ENCODE measurements at regions not wholly inside any gene's neighbourhood (a gene's known extent, or its start where the extent isn't known, plus 50 kb on each side); places are given as distances from the start of the nearest gene placed in this dataset.

DNA sequence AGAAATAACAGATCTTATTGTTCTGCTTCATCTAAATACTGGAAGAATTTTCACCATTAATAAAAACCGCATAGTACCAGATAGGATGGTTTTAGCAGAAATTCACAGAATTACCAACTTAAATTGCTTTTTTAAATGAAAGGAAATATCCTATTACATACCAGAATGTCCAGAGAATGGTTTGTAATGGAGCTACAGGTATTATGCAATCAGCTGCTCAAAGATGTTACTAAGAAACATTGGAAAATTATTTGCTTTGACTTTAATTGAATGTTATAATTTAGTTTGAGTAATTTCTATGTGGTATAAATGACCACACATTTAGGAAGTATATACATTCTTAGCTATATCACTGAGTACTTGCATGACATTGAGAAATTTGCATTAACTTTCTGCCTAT lies 338.3 kb downstream of the ETV1 start:
- no peak overlapping the region for H3K27ac ChIP-seq
- ChIA-PET POLR2A (ENCODE audit: low non-redundant PET) (no interaction called here), CTCF (interaction anchor here (0.6 kb wide), 1 partner anchor 1128 kb away, joined by 4 read pairs; no protein-coding TSS in a partner anchor)
- TF ChIP-seq, protein P1, sequence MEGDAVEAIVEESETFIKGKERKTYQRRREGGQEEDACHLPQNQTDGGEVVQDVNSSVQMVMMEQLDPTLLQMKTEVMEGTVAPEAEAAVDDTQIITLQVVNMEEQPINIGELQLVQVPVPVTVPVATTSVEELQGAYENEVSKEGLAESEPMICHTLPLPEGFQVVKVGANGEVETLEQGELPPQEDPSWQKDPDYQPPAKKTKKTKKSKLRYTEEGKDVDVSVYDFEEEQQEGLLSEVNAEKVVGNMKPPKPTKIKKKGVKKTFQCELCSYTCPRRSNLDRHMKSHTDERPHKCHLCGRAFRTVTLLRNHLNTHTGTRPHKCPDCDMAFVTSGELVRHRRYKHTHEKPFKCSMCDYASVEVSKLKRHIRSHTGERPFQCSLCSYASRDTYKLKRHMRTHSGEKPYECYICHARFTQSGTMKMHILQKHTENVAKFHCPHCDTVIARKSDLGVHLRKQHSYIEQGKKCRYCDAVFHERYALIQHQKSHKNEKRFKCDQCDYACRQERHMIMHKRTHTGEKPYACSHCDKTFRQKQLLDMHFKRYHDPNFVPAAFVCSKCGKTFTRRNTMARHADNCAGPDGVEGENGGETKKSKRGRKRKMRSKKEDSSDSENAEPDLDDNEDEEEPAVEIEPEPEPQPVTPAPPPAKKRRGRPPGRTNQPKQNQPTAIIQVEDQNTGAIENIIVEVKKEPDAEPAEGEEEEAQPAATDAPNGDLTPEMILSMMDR (conservative IDR thresholded peaks at IDR 0.05; ENCODE audit: low read depth): no peak
- no peak for DNase-seq (ENCODE audit: low spot score)

DNA sequence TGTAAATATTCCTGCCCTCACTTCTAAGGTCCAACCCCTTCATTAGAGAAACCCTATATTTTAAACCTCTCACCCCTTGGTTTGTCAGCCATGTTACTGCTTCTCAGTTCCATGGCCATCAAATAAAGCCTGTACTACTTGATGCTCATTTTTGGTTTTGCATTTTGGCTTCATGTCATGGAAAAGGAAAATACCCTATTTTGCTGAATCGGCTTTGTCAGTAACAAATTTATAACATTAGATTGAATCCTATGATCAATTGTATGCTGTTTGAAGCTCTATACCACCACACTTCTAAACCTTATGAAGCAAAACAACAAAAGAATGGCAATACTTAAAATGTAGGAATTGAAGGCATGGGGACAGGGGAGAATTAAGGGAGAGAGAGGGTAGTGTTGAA lies 333.1 kb downstream of the ETV1 start:
- TF ChIP-seq, protein P1 (conservative IDR thresholded peaks at IDR 0.05; ENCODE audit: low read depth): no peak
- CTCF ChIA-PET: interaction anchor here (0.6 to 0.7 kb wide), 2 partner anchors 527 to 830 kb away, joined by 3 read pairs; no protein-coding TSS in a partner anchor
- POLR2A ChIA-PET (ENCODE audit: low non-redundant PET): no interaction called here
- DNase-seq (ENCODE audit: low spot score): no peak
- no peak overlapping the region for H3K27ac ChIP-seq

DNA sequence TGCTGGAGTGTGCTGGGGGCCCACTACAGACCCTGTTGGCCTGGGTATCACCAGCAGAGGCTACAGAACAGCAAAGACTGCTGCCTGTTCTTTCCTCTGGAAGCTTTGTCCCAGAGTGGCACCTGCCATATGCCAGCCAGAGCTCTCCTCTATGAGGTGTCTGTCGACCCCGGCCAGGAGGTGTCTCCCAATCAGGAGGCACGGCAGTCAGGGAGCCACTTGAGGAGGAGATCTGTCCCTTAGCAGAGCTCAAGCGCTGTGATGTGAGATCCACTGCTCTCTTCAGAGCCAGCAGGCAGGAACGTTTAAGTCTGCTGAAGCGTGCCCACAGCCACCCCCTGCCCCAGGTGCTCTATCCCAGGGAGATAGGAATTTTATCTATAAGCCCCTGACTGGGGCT lies 316.2 kb downstream of the ETV1 start:
- TF ChIP-seq, protein P1 (conservative IDR thresholded peaks at IDR 0.05; ENCODE audit: low read depth): no peak
- no peak overlapping the region for H3K27ac ChIP-seq
- POLR2A ChIA-PET (ENCODE audit: low non-redundant PET): no interaction called here
- no peak for DNase-seq (ENCODE audit: low spot score)
- CTCF ChIA-PET: interaction anchor here (0.7 kb wide), 1 partner anchor 148 kb away, joined by 5 read pairs; no protein-coding TSS in a partner anchor

DNA sequence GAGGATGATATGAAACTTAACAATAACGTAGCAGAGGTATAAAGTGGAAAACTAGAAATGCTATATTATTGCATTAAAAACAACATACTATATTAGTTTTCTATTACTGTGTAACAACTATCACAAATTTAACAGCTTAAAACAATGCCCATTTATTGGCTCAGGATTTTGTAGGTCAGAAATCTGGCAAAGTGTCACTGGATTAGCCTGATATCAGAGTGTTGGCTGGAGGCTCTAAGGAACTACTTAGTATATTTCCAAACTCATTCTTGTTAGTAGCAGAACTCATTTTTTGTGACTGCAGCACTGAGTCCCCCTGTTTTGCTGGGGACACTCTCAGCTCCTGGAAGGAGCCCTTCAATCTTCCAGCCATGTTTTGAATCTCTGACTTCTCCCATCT lies 306.8 kb downstream of the ETV1 start:
- POLR2A ChIA-PET (ENCODE audit: low non-redundant PET): interaction anchor here (0.7 kb wide), 1 partner anchor 122 kb away, joined by 3 read pairs; no protein-coding TSS in a partner anchor
- DNase-seq (ENCODE audit: low spot score): no peak
- CTCF ChIA-PET: no interaction called here
- H3K27ac ChIP-seq: no peak overlapping the region
- TF ChIP-seq, protein P1 (conservative IDR thresholded peaks at IDR 0.05; ENCODE audit: low read depth): no peak

DNA sequence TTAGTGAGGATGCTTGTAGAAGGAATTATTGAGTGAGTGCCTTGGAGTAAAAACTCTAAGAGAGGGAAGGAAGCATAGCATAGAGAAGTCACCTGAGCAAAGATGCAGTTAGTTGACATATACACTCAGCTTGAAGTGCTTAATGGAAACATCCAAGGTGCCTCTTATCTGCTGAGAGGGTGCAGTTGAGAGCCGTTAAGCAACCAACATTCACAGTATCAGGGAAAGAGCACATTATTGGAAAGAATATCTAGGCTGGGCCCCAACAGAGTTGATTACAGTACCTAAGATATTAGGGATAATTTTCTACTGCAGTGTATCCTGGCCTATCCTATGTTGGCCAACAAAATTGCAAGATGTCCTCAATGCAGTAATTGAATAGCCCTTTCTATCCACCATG lies 302.0 kb downstream of the ETV1 start:
- CTCF ChIA-PET: no interaction called here
- TF ChIP-seq, protein P1 (conservative IDR thresholded peaks at IDR 0.05; ENCODE audit: low read depth): no peak
- no peak overlapping the region for H3K27ac ChIP-seq
- DNase-seq (ENCODE audit: low spot score): no peak
- POLR2A ChIA-PET (ENCODE audit: low non-redundant PET): no interaction called here

DNA sequence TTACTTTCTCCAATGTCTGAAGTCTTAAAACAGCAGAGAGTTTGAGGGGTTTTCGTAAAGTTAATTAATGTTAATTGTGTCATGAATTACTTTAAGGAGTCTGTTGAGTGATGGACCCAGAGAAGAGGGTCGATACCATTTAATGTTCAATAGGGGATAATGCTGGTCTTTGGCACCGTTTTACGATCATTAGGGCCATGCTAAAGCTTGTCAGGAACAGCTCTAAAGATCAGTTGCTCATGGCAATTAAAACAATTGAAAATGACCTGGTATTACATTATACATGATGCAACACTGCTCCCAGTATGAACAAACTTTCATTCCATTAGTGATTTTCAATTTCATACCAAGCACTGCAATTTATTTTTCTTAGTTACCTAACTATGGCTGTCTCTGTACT lies 296.9 kb downstream of the ETV1 start:
- CTCF ChIA-PET: interaction anchor here (0.6 kb wide), 1 partner anchor 598 kb away, joined by 3 read pairs; no protein-coding TSS in a partner anchor
- no peak for DNase-seq (ENCODE audit: low spot score)

More for the DNA sequence above, 296.9 kb downstream of the ETV1 start:
- TF ChIP-seq, protein P1 (conservative IDR thresholded peaks at IDR 0.05; ENCODE audit: low read depth): no peak
- POLR2A ChIA-PET (ENCODE audit: low non-redundant PET): no interaction called here
- H3K27ac ChIP-seq: no peak overlapping the region

Measured in RWPE1 (cell line).